SK-N-SH (cell line): ENCODE measurements at regions not wholly inside any gene's neighbourhood (a gene's known extent, or its start where the extent isn't known, plus 50 kb on each side); places are given as distances from the start of the nearest gene placed in this dataset.

Experiments
- CTCF ChIA-PET: fragments of 300-600, 350-600 bp; formaldehyde crosslinking; extraction: SDS; loops from one replicate; lab custom pipeline; 2021; lab: Yijun Ruan, JAX
- POLR2A ChIA-PET: fragments of 350-600 bp; sonication (Branson Sonifier 250); formaldehyde crosslinking; extraction: SDS; loops from one replicate; lab custom pipeline; 2020; ENCODE audit warnings: antibody characterized with exemption, inconsistent platforms; lab: Yijun Ruan, JAX
- DNase-seq: peaks from one replicate; pipeline ENCODE4 v3.0.0; 2012
- H2AFZ ChIP-seq: fragments of 200-600 bp; sonication (generic); 2 replicates; pipeline ENCODE4 v1.8.1; 2016; ENCODE audit warnings: antibody characterized with exemption, mild to moderate bottlenecking, low read depth
- H3F3A ChIP-seq: fragments of 200-600 bp; sonication (generic); replicated peaks from 2 replicates; pipeline ENCODE3; 2016; ENCODE audit warnings: antibody characterized with exemption, mild to moderate bottlenecking; ENCODE audit not compliant: insufficient read depth
- H3K27ac ChIP-seq, 2 experiments: fragments of 200-500 bp in 1 of 2; fragments of 200-600 bp in 1 of 2; sonication (Bioruptor generic) in 1 of 2; sonication (generic), shearing (Covaris generic) in 1 of 2; 2 replicates each; pipeline versions ENCODE4 v1.5.1 to v1.6.1; 2014 to 2016; ENCODE audit warnings: low read depth in 2 of 2, inconsistent platforms in 1 of 2, low read length in 1 of 2, mild to moderate bottlenecking in 1 of 2, mixed read lengths in 1 of 2
- H3K27me3 ChIP-seq: fragments of 200-600 bp; sonication (generic), shearing (Covaris generic); 2 replicates; pipeline ENCODE4 v1.6.1; 2016; ENCODE audit warnings: mixed run types; ENCODE audit not compliant: insufficient read depth
- H3K36me3 ChIP-seq, 2 experiments: fragments of 200-500 bp in 1 of 2; fragments of 200-600 bp in 1 of 2; sonication (Bioruptor generic) in 1 of 2; sonication (generic) in 1 of 2; replicated peaks in 1 of 2; 2 replicates each; pipeline versions ENCODE3 to v1.5.1; 2014 to 2016; ENCODE audit warnings: low read length in 1 of 2, mild to moderate bottlenecking in 1 of 2; ENCODE audit not compliant: insufficient read depth in 2 of 2, control insufficient read depth in 1 of 2
- H3K4me1 ChIP-seq, 2 experiments: fragments of 200-500 bp in 1 of 2; fragments of 200-600 bp in 1 of 2; sonication (Bioruptor generic) in 1 of 2; sonication (generic), shearing (Covaris generic) in 1 of 2; 2 replicates each; pipeline versions ENCODE4 v1.5.1 to v1.6.1; 2014 to 2016; ENCODE audit warnings: low read depth in 1 of 2, low read length in 1 of 2, mixed run types in 1 of 2; ENCODE audit not compliant: insufficient read depth in 2 of 2, control insufficient read depth in 1 of 2
- H3K4me2 ChIP-seq: fragments of 200-600 bp; sonication (generic), shearing (Covaris generic); 2 replicates; pipeline ENCODE4 v1.6.1; 2017; ENCODE audit warnings: mixed run types
- H3K4me3 ChIP-seq, 2 experiments: fragments of 200-500 bp in 1 of 2; fragments of 200-600 bp in 1 of 2; sonication (Bioruptor generic) in 1 of 2; sonication (generic), shearing (Covaris generic) in 1 of 2; 2 replicates each; pipeline versions ENCODE4 v1.5.1 to v1.8.1; 2014 to 2016; ENCODE audit warnings: low read depth in 2 of 2, inconsistent platforms in 1 of 2, low read length in 1 of 2, mild to moderate bottlenecking in 1 of 2, mixed read lengths in 1 of 2, moderate library complexity in 1 of 2
- H3K79me2 ChIP-seq: fragments of 200-600 bp; sonication (generic); 2 replicates; pipeline ENCODE4 v1.8.1; 2017; ENCODE audit warnings: mild to moderate bottlenecking; ENCODE audit not compliant: insufficient read depth
- H3K9ac ChIP-seq: fragments of 200-600 bp; sonication (generic); 2 replicates; pipeline ENCODE4 v1.6.1; 2017; ENCODE audit warnings: mixed run types
- H3K9me2 ChIP-seq: fragments of 200-600 bp; sonication (generic); 2 replicates; pipeline ENCODE4 v1.6.1; 2017; ENCODE audit warnings: mixed run types
- H3K9me3 ChIP-seq: fragments of 200-600 bp; sonication (generic); 2 replicates; pipeline ENCODE4 v1.6.1; 2017; ENCODE audit warnings: mixed run types, mild to moderate bottlenecking, moderate library complexity
- H4K20me1 ChIP-seq: fragments of 200-600 bp; sonication (generic); 2 replicates; pipeline ENCODE4 v1.6.1; 2017; ENCODE audit warnings: mild to moderate bottlenecking, mixed run types; ENCODE audit not compliant: insufficient read depth
- CHD2 ChIP-seq: fragments of 150-350 bp; IDR thresholded peaks from 2 replicates; pipeline ENCODE4 v1.6.1; 2018; ENCODE audit warnings: low read length; ENCODE audit not compliant: partially characterized antibody
- ELF1 ChIP-seq: IDR thresholded peaks from 2 replicates; pipeline ENCODE4 v1.4.0; 2012
- EP300 ChIP-seq, 2 experiments: IDR thresholded peaks; 2 replicates each; pipeline versions ENCODE4 v1.4.0 to v1.6.1; 2012; ENCODE audit warnings: borderline replicate concordance in 1 of 2, low read depth in 1 of 2, low read length in 1 of 2
- EZH2phosphoT487 ChIP-seq: fragments of 200-600 bp; sonication (generic); IDR thresholded peaks from 2 replicates; pipeline ENCODE4 v1.6.1; 2017; ENCODE audit warnings: low read depth, mixed run types, mild to moderate bottlenecking, antibody characterized with exemption, moderate library complexity, borderline replicate concordance
- FOSL2 ChIP-seq: IDR thresholded peaks from 2 replicates; pipeline ENCODE4 v1.4.0; 2012; ENCODE audit warnings: low read depth, mild to moderate bottlenecking, moderate library complexity, borderline replicate concordance
- FOXJ3 ChIP-seq: sonication (generic); formaldehyde crosslinking; IDR thresholded peaks from 2 replicates; pipeline ENCODE4 v1.5.1; 2020; ENCODE audit warnings: mild to moderate bottlenecking, missing genetic modification reagents
- FOXM1 ChIP-seq: IDR thresholded peaks from 2 replicates; pipeline ENCODE4 v1.4.0; 2012; ENCODE audit warnings: low read depth, mild to moderate bottlenecking
- GABPA ChIP-seq: IDR thresholded peaks from 2 replicates; pipeline ENCODE4 v1.4.0; 2012; ENCODE audit warnings: low read depth, mild to moderate bottlenecking
- GATA2 ChIP-seq: sonication (generic); formaldehyde crosslinking; IDR thresholded peaks from 2 replicates; pipeline ENCODE4 v1.5.0; 2020; ENCODE audit warnings: mild to moderate bottlenecking, missing genetic modification reagents
- JUND ChIP-seq: IDR thresholded peaks from 2 replicates; pipeline ENCODE4 v1.4.0; 2012
- MXI1 ChIP-seq: IDR thresholded peaks from 2 replicates; pipeline ENCODE4 v1.6.1; 2012; ENCODE audit warnings: mild to moderate bottlenecking, low read depth, low read length, improper control_type of control experiment
- NFIC ChIP-seq: IDR thresholded peaks from 2 replicates; pipeline ENCODE4 v1.4.0; 2012; ENCODE audit warnings: borderline replicate concordance
- POLR2AphosphoS5 ChIP-seq: IDR thresholded peaks from 2 replicates; pipeline ENCODE4 v1.6.1; 2012; ENCODE audit warnings: low read depth, low read length
- RAD21 ChIP-seq: IDR thresholded peaks from 2 replicates; pipeline ENCODE4 v1.6.1; 2012; ENCODE audit warnings: mild to moderate bottlenecking, low read length
- SIN3A ChIP-seq: IDR thresholded peaks from 2 replicates; pipeline ENCODE4 v1.6.1; 2012; ENCODE audit warnings: low read depth, mild to moderate bottlenecking, low read length, moderate library complexity, borderline replicate concordance
- SMC3 ChIP-seq: IDR thresholded peaks from 2 replicates; pipeline ENCODE4 v1.6.1; 2012; ENCODE audit warnings: low read depth, low read length, improper control_type of control experiment
- TAF1 ChIP-seq: IDR thresholded peaks from 2 replicates; pipeline ENCODE4 v1.6.1; 2012; ENCODE audit warnings: low read depth, mild to moderate bottlenecking, low read length, moderate library complexity, borderline replicate concordance
- TCF12 ChIP-seq: IDR thresholded peaks from 2 replicates; pipeline ENCODE4 v1.4.0; 2012
- TEAD4 ChIP-seq: IDR thresholded peaks from 2 replicates; pipeline ENCODE4 v1.4.0; 2012; ENCODE audit warnings: mild to moderate bottlenecking, borderline replicate concordance; ENCODE audit not compliant: insufficient read depth
- YY1 ChIP-seq: IDR thresholded peaks from 2 replicates; pipeline ENCODE4 v1.4.0; 2012; ENCODE audit warnings: low read depth, mild to moderate bottlenecking
- WGBS: methylation state at CpG from one replicate; pipeline ENCODE4 v1.1.6; 2017; ENCODE audit warnings: low lambda C conversion rate; 5-methylcytosine and 5-hydroxymethylcytosine counted together
- TF ChIP-seq, protein P1 (sequence below): fragments of 150-350 bp; IDR thresholded peaks from 2 replicates; pipeline ENCODE4 v1.6.1; 2016; ENCODE audit warnings: mild to moderate bottlenecking, low read depth, low read length
- TF ChIP-seq, protein P2 (sequence below): IDR thresholded peaks from 2 replicates; pipeline ENCODE4 v1.4.0; 2012; ENCODE audit warnings: low read depth, borderline replicate concordance
- TF ChIP-seq, protein P3 (sequence below): IDR thresholded peaks from 2 replicates; pipeline ENCODE4; 2012

DNA sequence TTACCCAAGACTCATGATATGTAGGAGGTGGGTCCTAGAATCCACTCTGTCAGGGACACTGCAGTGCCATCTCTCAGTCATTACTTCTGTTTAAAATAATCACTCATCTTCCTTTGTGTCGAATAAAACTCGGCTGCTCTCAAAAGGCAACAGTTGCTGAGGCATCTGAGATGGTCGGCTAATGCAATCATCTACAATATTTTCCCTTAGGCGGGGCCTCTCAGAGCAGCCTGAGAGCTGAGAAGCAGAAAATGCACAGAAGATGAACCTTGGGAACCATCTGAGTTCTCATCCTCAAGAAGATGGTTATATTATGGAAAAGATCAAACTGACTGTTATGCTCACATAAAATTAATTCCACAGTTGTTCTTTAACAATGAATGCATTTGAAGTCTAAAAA is 1518.2 kb upstream of the TENM4 start:
- ChIA-PET CTCF (no interaction called here), POLR2A (no interaction called here)
- no peaks in the 10 kb centered on the region; a peak in 1 of 4 replicates for H3K4me1 ChIP-seq
- H3K4me2 ChIP-seq = no peak overlapping the region
- no peaks in the 10 kb centered on the region for H3K9me2 ChIP-seq
- H3K9me3 ChIP-seq = no peaks in the 10 kb centered on the region
- H3K79me2 ChIP-seq = no peaks in the 10 kb centered on the region
- H3K4me3 ChIP-seq = no peak overlapping the region
- TF ChIP-seq GABPA (no peak), SMC3 (no peak), FOXM1 (no peak), JUND (no peak), FOSL2 (no peak), FOXJ3 (CRISPR knock-in tag) (no peak), NFIC (no peak), TAF1 (no peak), SIN3A (no peak), EP300 (IDR thresholded peaks at IDR 0.05; ENCODE audit: borderline replicate concordance in 1 of 2, low read depth in 1 of 2, low read length in 1 of 2) (no peak), YY1 (no peak), MXI1 (no peak), RAD21 (no peak)
- TF ChIP-seq, protein P1, sequence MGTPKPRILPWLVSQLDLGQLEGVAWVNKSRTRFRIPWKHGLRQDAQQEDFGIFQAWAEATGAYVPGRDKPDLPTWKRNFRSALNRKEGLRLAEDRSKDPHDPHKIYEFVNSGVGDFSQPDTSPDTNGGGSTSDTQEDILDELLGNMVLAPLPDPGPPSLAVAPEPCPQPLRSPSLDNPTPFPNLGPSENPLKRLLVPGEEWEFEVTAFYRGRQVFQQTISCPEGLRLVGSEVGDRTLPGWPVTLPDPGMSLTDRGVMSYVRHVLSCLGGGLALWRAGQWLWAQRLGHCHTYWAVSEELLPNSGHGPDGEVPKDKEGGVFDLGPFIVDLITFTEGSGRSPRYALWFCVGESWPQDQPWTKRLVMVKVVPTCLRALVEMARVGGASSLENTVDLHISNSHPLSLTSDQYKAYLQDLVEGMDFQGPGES = no peak
- TF ChIP-seq, protein P2, sequence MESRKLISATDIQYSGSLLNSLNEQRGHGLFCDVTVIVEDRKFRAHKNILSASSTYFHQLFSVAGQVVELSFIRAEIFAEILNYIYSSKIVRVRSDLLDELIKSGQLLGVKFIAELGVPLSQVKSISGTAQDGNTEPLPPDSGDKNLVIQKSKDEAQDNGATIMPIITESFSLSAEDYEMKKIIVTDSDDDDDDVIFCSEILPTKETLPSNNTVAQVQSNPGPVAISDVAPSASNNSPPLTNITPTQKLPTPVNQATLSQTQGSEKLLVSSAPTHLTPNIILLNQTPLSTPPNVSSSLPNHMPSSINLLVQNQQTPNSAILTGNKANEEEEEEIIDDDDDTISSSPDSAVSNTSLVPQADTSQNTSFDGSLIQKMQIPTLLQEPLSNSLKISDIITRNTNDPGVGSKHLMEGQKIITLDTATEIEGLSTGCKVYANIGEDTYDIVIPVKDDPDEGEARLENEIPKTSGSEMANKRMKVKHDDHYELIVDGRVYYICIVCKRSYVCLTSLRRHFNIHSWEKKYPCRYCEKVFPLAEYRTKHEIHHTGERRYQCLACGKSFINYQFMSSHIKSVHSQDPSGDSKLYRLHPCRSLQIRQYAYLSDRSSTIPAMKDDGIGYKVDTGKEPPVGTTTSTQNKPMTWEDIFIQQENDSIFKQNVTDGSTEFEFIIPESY = no peak
- TF ChIP-seq, protein P3, sequence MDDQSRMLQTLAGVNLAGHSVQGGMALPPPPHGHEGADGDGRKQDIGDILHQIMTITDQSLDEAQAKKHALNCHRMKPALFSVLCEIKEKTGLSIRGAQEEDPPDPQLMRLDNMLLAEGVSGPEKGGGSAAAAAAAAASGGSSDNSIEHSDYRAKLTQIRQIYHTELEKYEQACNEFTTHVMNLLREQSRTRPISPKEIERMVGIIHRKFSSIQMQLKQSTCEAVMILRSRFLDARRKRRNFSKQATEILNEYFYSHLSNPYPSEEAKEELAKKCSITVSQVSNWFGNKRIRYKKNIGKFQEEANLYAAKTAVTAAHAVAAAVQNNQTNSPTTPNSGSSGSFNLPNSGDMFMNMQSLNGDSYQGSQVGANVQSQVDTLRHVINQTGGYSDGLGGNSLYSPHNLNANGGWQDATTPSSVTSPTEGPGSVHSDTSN = no peak
- no peaks in the 10 kb centered on the region for H3K36me3 ChIP-seq
- no peak overlapping the region for H3K9ac ChIP-seq
- H3F3A ChIP-seq = no peaks in the 10 kb centered on the region
- 31% methylated on average over 4 of the region's 4 CpGs for WGBS
- DNase-seq = no peak
- H2AFZ ChIP-seq = no peak overlapping the region
- H3K27ac ChIP-seq = no peak overlapping the region
- no peaks in the 10 kb centered on the region for H3K27me3 ChIP-seq
- no peaks in the 10 kb centered on the region for H4K20me1 ChIP-seq

DNA sequence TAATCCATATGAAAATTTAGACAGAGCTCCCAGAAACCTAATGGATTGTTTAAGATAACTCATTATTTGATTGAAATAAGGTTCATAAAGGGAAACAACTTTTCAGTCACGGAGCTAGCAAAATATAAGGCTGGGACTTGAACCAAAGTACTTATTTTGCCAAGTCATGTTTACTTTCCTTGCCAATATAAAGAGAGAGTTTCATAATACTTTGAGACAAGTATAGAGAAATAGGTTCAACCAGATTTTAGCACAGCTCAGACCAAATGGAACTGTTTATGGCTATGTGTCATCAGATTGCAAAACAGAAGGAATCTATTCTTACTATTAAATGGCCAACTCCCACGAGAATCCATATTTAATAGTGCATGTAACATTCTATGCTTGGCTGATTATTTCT is 1517.5 kb upstream of the TENM4 start:
- Histone ChIP-seq H3F3A (no peaks in the 10 kb centered on the region), H3K27ac (no peak overlapping the region), H4K20me1 (no peaks in the 10 kb centered on the region), H3K4me2 (no peak overlapping the region), H3K27me3 (no peaks in the 10 kb centered on the region), H3K4me3 (no peak overlapping the region), H3K4me1 (no peaks in the 10 kb centered on the region; a peak in 1 of 4 replicates), H3K9me2 (no peaks in the 10 kb centered on the region), H3K79me2 (no peaks in the 10 kb centered on the region), H3K9me3 (no peaks in the 10 kb centered on the region), H2AFZ (no peak overlapping the region), H3K9ac (no peak overlapping the region), H3K36me3 (no peaks in the 10 kb centered on the region)
- 11% methylated on average over 2 of the region's 2 CpGs for WGBS
- no peak for DNase-seq
- CTCF ChIA-PET = no interaction called here
- POLR2A ChIA-PET = no interaction called here
- TF ChIP-seq SMC3 (no peak), CHD2 (no peak), TEAD4 (no peak), ELF1 (no peak), EZH2phosphoT487 (no peak), POLR2AphosphoS5 (no peak), SIN3A (no peak), GATA2 (CRISPR knock-in tag) (no peak), YY1 (no peak), TCF12 (no peak)
- TF ChIP-seq, protein P1 = no peak
- TF ChIP-seq, protein P2 = no peak
